ENCODE measurements at regions not wholly inside any gene's neighbourhood (a gene's known extent, or its start where the extent isn't known, plus 50 kb on each side); places are given as distances from the start of the nearest gene placed in this dataset.
"Not testable (repeated sequence)": the region's sequence is repeated elsewhere in the genome, so short reads cannot be mapped to it uniquely, and the experiment has no call there.

- in situ Hi-C loops (cut with MboI; ENCODE audit: low sequenced_read_pairs), result no loop called here
Measured at GRCh38 chr6:30810813-30811339, 66.5 kb upstream of the IER3 start.

GRCh38 chr6:30807566-30807965 lies 63.2 kb upstream of the IER3 start:
- in situ Hi-C loops (cut with MboI; ENCODE audit: low sequenced_read_pairs), result not testable (repeated sequence)

GRCh38 chr6:30806581-30807183 lies 62.3 kb upstream of the IER3 start:
- in situ Hi-C loops (cut with MboI; ENCODE audit: low sequenced_read_pairs), result no loop called here

- in situ Hi-C loops (cut with MboI; ENCODE audit: low sequenced_read_pairs), result no loop called here
Measured at GRCh38 chr6:30804333-30804732, 60.0 kb upstream of the IER3 start.

- in situ Hi-C loops (cut with MboI; ENCODE audit: low sequenced_read_pairs), result no loop called here
Measured at GRCh38 chr6:30802731-30803130, 58.4 kb upstream of the IER3 start.

- in situ Hi-C loops (cut with MboI; ENCODE audit: low sequenced_read_pairs), result no loop called here
Measured at GRCh38 chr6:30801950-30802349, 57.6 kb upstream of the IER3 start.

- in situ Hi-C loops (cut with MboI; ENCODE audit: low sequenced_read_pairs), result no loop called here
Measured at GRCh38 chr6:30800871-30801270, 56.5 kb upstream of the IER3 start.

- in situ Hi-C loops (cut with MboI; ENCODE audit: low sequenced_read_pairs), result no loop called here
Measured at GRCh38 chr6:30799210-30799609, 54.9 kb upstream of the IER3 start.

GRCh38 chr6:30798494-30798893 lies 54.1 kb upstream of the IER3 start:
- in situ Hi-C loops (cut with MboI; ENCODE audit: low sequenced_read_pairs), result no loop called here

- in situ Hi-C loops (cut with MboI; ENCODE audit: low sequenced_read_pairs), result no loop called here
Measured at GRCh38 chr6:30795549-30796293, 51.4 kb upstream of the IER3 start.
